ENCODE measurements at regions not wholly inside any gene's neighbourhood (a gene's known extent, or its start where the extent isn't known, plus 50 kb on each side); places are given as distances from the start of the nearest gene placed in this dataset.

GRCh38 chr18:39375066-39375465 is 1809.5 kb upstream of the CELF4 start:
- Histone ChIP-seq H3K79me2 (ENCODE audit: control insufficient read depth, insufficient read depth, low read length) (no peaks in the 10 kb centered on the region), H4K20me1 (replicated peaks; ENCODE audit: control insufficient read depth, extremely low read depth, insufficient read depth, low read length) (no peaks in the 10 kb centered on the region), H3K4me3 (replicated peaks in 1 of 3; ENCODE audit: insufficient read depth in 1 of 3, low read depth in 1 of 3, low read length in 3 of 3) (no peak overlapping the region), H3K4me2 (ENCODE audit: insufficient read depth, low read length) (no peak overlapping the region), H3K36me3 (ENCODE audit: control insufficient read depth in 2 of 2, extremely low read depth in 1 of 2, insufficient read depth in 2 of 2, low read length in 2 of 2) (no peaks in the 10 kb centered on the region), H3K9ac (replicated peaks; ENCODE audit: extremely low read depth, insufficient read depth, low read length) (no peak overlapping the region), H3K4me1 (ENCODE audit: control insufficient read depth, extremely low read depth, insufficient read depth, low read length) (no peaks in the 10 kb centered on the region), H2AFZ (ENCODE audit: low read depth, low read length) (no peak overlapping the region), H3K9me3 (replicated peaks; ENCODE audit: control insufficient read depth, insufficient read depth, low read length) (no peaks in the 10 kb centered on the region), H3K27me3 (ENCODE audit: control insufficient read depth in 2 of 2, insufficient read depth in 2 of 2, low read length in 2 of 2) (no peaks in the 10 kb centered on the region), H3K27ac (ENCODE audit: insufficient read depth, low read depth, low read length) (no peak overlapping the region), H3K9me1 (replicated peaks; ENCODE audit: control insufficient read depth, extremely low read depth, insufficient read depth, low read length) (no peaks in the 10 kb centered on the region)
- intact Hi-C loops (cut with micrococcal nuclease) (no loop called here), dilution Hi-C loops (cut with MboI; ENCODE audit: extremely low pct_ligation_motif_present, low sequenced_read_pairs) (no loop called here)
- DNase-seq (ENCODE audit: low read depth, low spot score), result no peak
- CTCF ChIA-PET, result no interaction called here
- FAIRE-seq, result no peak
- POLR2A ChIA-PET, result no interaction called here
- TF ChIP-seq CTCF (IDR thresholded peaks at IDR 0.05; ENCODE audit: extremely low read depth in 1 of 2, insufficient read depth in 1 of 2, low read depth in 1 of 2, low read length in 2 of 2) (no peak), JUN (IDR thresholded peaks at IDR 0.05; ENCODE audit: borderline replicate concordance, insufficient read depth, insufficient read length, low read depth) (no peak), POLR2AphosphoS5 (IDR thresholded peaks at IDR 0.05; ENCODE audit: insufficient read depth, low read depth, low read length) (no peak), MYC (IDR thresholded peaks at IDR 0.05; ENCODE audit: low read depth, low read length) (no peak), POLR2A (IDR thresholded peaks at IDR 0.05; ENCODE audit: low read depth, low read length) (no peak), MAX (IDR thresholded peaks at IDR 0.05; ENCODE audit: insufficient read depth, insufficient read length) (no peak), FOS (IDR thresholded peaks at IDR 0.05; ENCODE audit: borderline replicate concordance, insufficient read depth, low read length) (no peak), GATA2 (IDR thresholded peaks at IDR 0.05; ENCODE audit: insufficient read depth, insufficient read length, low read depth, low read length) (no peak), EZH2 (IDR thresholded peaks at IDR 0.05; ENCODE audit: borderline replicate concordance, low read depth, low read length, severe bottlenecking) (no peak)
- no TSS peak for BruUV-seq (replicated peaks)

All from endothelial cell of umbilical vein (primary cell).